Vagina (tissue), 2 donors: ENCODE measurements at regions not wholly inside any gene's neighbourhood (a gene's known extent, or its start where the extent isn't known, plus 50 kb on each side); places are given as distances from the start of the nearest gene placed in this dataset.

Source experiments
- POLR2A ChIP-seq, 2 donors: fragments of 450-650 bp; IDR thresholded peaks; one replicate each; pipeline ENCODE4 v1.6.1; 2017; ENCODE audit warnings: antibody characterized with exemption in 2 of 2, mild to moderate bottlenecking in 2 of 2, moderate library complexity in 2 of 2
- TF ChIP-seq, protein P1 (sequence below), 3 experiments: fragments of 450-650 bp in 2 of 3; fragments of 200-600 bp in 1 of 3; sonication (generic) in 1 of 3; IDR thresholded peaks; one replicate each; pipeline ENCODE4 v1.5.1; 2017 to 2019; ENCODE audit warnings: antibody characterized with exemption in 3 of 3, mild to moderate bottlenecking in 2 of 3, moderate library complexity in 2 of 3

DNA sequence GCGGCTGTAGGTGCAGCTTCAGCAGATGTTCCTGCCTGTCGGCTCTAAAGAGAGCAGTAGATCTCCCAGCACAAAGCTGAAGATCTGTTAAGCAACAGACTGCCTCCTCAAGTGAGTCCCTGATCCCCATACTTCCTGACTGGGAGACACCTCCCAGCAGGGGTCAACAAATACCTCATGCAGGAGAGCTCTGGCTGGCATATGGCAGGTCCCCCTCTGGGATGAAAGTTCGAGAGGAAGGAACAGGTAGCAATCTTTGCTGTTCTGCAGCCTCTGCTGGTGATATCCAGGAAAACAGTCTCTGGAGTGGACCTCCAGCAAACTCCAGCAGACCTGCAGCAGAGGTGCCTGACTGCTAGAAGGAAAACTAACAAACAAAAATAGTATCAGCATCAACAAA, 337.1 kb upstream of the USP15 start:
- TF ChIP-seq, protein P1, sequence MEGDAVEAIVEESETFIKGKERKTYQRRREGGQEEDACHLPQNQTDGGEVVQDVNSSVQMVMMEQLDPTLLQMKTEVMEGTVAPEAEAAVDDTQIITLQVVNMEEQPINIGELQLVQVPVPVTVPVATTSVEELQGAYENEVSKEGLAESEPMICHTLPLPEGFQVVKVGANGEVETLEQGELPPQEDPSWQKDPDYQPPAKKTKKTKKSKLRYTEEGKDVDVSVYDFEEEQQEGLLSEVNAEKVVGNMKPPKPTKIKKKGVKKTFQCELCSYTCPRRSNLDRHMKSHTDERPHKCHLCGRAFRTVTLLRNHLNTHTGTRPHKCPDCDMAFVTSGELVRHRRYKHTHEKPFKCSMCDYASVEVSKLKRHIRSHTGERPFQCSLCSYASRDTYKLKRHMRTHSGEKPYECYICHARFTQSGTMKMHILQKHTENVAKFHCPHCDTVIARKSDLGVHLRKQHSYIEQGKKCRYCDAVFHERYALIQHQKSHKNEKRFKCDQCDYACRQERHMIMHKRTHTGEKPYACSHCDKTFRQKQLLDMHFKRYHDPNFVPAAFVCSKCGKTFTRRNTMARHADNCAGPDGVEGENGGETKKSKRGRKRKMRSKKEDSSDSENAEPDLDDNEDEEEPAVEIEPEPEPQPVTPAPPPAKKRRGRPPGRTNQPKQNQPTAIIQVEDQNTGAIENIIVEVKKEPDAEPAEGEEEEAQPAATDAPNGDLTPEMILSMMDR (IDR thresholded peaks at IDR 0.05) = no peak
- no peak for TF ChIP-seq POLR2A (IDR thresholded peaks at IDR 0.05)
